ENCODE measurements at regions not wholly inside any gene's neighbourhood (a gene's known extent, or its start where the extent isn't known, plus 50 kb on each side); places are given as distances from the start of the nearest gene placed in this dataset.

DNA sequence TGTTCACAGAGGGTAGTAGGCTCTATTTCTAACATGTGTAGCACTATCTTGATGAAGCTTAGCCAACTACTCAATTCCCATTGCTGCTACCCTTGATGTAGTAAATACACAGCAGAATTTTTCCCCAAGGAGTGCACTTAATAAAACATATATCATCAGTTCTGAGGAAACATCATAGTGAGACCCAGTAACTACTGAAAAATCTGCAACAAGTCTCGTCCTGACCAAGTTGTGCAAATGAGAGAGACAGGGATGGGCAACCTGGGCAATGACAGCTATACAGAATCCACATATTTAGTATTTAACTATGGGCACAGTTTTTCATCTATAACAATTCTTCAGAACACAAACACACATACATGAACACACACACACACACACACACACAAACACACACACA, 1073.8 kb upstream of the SORCS1 start:
- DNase-seq (ENCODE audit: low read depth in 1 of 2, low spot score in 1 of 2) (no peak), FAIRE-seq (no peak), ATAC-seq (no peak)
- H3K4me2 ChIP-seq = no peak overlapping the region
- TF ChIP-seq FOSL2 (IDR thresholded peaks at IDR 0.05) = no peak
- no peak for TF ChIP-seq FOSL2 (CRISPR knock-in tag; IDR thresholded peaks at IDR 0.05)
- TF ChIP-seq, protein P1, sequence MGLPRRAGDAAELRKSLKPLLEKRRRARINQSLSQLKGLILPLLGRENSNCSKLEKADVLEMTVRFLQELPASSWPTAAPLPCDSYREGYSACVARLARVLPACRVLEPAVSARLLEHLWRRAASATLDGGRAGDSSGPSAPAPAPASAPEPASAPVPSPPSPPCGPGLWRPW (IDR thresholded peaks at IDR 0.05) = no peak
- TF ChIP-seq, protein P2, sequence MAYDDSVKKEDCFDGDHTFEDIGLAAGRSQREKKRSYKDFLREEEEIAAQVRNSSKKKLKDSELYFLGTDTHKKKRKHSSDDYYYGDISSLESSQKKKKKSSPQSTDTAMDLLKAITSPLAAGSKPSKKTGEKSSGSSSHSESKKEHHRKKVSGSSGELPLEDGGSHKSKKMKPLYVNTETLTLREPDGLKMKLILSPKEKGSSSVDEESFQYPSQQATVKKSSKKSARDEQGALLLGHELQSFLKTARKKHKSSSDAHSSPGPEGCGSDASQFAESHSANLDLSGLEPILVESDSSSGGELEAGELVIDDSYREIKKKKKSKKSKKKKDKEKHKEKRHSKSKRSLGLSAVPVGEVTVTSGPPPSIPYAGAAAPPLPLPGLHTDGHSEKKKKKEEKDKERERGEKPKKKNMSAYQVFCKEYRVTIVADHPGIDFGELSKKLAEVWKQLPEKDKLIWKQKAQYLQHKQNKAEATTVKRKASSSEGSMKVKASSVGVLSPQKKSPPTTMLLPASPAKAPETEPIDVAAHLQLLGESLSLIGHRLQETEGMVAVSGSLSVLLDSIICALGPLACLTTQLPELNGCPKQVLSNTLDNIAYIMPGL (CRISPR knock-in tag; IDR thresholded peaks at IDR 0.05; ENCODE audit: borderline replicate concordance) = no peak
- TF ChIP-seq RFX5 (IDR thresholded peaks at IDR 0.05) = no peak
- TF ChIP-seq FOXS1 (CRISPR knock-in tag; IDR thresholded peaks at IDR 0.05) = no peak
- no peak for TF ChIP-seq HOXA7 (CRISPR knock-in tag; IDR thresholded peaks at IDR 0.05)
- TF ChIP-seq, protein P3, sequence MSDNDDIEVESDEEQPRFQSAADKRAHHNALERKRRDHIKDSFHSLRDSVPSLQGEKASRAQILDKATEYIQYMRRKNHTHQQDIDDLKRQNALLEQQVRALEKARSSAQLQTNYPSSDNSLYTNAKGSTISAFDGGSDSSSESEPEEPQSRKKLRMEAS (IDR thresholded peaks at IDR 0.05) = no peak
- TF ChIP-seq CEBPB (IDR thresholded peaks at IDR 0.05) = no peak
- no peak for TF ChIP-seq NPAS2 (CRISPR knock-in tag; IDR thresholded peaks at IDR 0.05; ENCODE audit: borderline replicate concordance)
- no peak for TF ChIP-seq GATA3 (IDR thresholded peaks at IDR 0.05; ENCODE audit: borderline replicate concordance)
- no peak for TF ChIP-seq ESRRA (IDR thresholded peaks at IDR 0.05; ENCODE audit: borderline replicate concordance, low read length)
- no peak for TF ChIP-seq EP300 (IDR thresholded peaks at IDR 0.05)
- no peak for TF ChIP-seq TFCP2L1 (CRISPR knock-in tag; IDR thresholded peaks at IDR 0.05)
- TF ChIP-seq HOXB5 (CRISPR knock-in tag; IDR thresholded peaks at IDR 0.05) = no peak
- TF ChIP-seq RARB (CRISPR knock-in tag; IDR thresholded peaks at IDR 0.05) = no peak
- ChIA-PET POLR2A (no interaction called here), CTCF (no interaction called here)
- H3K4me1 ChIP-seq = no peaks in the 10 kb centered on the region
- H3K9me3 ChIP-seq = no peaks in the 10 kb centered on the region
- 0% methylated on average over 1 of the region's 1 CpG for WGBS (ENCODE audit: missing lambda C conversion rate)
- no peak overlapping the region for H3K27ac ChIP-seq
- H3K4me3 ChIP-seq = no peak overlapping the region

DNA sequence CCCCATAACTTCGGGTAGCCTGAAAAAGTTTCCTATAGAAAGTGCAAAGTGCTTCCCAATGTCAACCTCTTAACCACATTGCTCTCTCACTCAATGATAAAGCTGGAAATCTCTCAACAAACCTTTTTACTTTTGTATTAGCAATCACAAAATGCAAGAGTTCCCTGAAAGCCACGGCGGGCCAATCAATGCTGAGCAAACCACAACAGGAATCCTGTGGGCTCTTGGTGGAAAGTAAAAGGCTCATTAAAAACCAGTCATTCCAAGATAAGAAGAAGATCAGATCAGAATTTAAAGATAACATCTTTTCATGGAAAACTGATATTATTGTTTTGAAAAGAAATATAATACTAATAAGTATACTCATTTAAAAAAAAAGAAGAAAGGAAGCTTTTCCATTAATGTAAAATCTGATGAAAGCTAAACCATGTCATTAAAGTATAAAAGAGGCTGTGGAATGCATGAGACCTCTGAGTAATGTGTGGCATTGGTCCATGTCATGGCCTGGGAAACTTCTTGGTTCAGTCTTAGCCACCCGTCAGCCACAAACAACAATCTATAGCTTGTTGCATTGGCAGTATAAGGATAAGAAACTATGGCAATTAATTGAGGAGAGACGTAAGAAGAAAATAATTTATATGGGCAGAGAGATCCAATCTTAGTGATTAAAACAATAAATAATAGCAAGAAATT, 1066.1 kb upstream of the SORCS1 start:
- 9% methylated on average over 5 of the region's 5 CpGs for WGBS (ENCODE audit: missing lambda C conversion rate)
- FAIRE-seq (no peak), DNase-seq (ENCODE audit: low read depth in 1 of 2, low spot score in 1 of 2) (no peak), ATAC-seq (no peak)
- POLR2A ChIA-PET = no interaction called here
- no peaks in the 10 kb centered on the region for H3K4me1 ChIP-seq
- H3K4me3 ChIP-seq = no peak overlapping the region
- CTCF ChIA-PET = no interaction called here
- H3K27ac ChIP-seq = no peak overlapping the region
- TF ChIP-seq, protein P4, sequence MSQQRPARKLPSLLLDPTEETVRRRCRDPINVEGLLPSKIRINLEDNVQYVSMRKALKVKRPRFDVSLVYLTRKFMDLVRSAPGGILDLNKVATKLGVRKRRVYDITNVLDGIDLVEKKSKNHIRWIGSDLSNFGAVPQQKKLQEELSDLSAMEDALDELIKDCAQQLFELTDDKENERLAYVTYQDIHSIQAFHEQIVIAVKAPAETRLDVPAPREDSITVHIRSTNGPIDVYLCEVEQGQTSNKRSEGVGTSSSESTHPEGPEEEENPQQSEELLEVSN (IDR thresholded peaks at IDR 0.05; ENCODE audit: borderline replicate concordance, low read depth) = no peak
- TF ChIP-seq NPAS2 (CRISPR knock-in tag; IDR thresholded peaks at IDR 0.05; ENCODE audit: borderline replicate concordance) (no peak), HEYL (CRISPR knock-in tag; IDR thresholded peaks at IDR 0.05) (no peak), PHF8 (IDR thresholded peaks at IDR 0.05; ENCODE audit: borderline replicate concordance, low read depth) (no peak), RARB (CRISPR knock-in tag; IDR thresholded peaks at IDR 0.05) (no peak), MAZ (IDR thresholded peaks at IDR 0.05; ENCODE audit: borderline replicate concordance, low read depth, low read length) (no peak), NR3C1 (IDR thresholded peaks at IDR 0.05) (no peak), ZSCAN20 (CRISPR knock-in tag; IDR thresholded peaks at IDR 0.05) (no peak), FOSL2 (IDR thresholded peaks at IDR 0.05) (no peak), FOSL2 (CRISPR knock-in tag; IDR thresholded peaks at IDR 0.05) (no peak), CHD4 (IDR thresholded peaks at IDR 0.05; ENCODE audit: borderline replicate concordance) (no peak), CEBPB (IDR thresholded peaks at IDR 0.05) (no peak), HOXB13 (CRISPR knock-in tag; IDR thresholded peaks at IDR 0.05; ENCODE audit: low read depth) (no peak), ESRRA (IDR thresholded peaks at IDR 0.05; ENCODE audit: borderline replicate concordance, low read length) (no peak), ZC3H11A (IDR thresholded peaks at IDR 0.05) (no peak), TFCP2L1 (CRISPR knock-in tag; IDR thresholded peaks at IDR 0.05) (no peak), CBX2 (IDR thresholded peaks at IDR 0.05; ENCODE audit: borderline replicate concordance, low read depth) (no peak), NFE2L2 (conservative IDR thresholded peaks at IDR 0.05; ENCODE audit: low read length) (no peak)
- TF ChIP-seq, protein P5, sequence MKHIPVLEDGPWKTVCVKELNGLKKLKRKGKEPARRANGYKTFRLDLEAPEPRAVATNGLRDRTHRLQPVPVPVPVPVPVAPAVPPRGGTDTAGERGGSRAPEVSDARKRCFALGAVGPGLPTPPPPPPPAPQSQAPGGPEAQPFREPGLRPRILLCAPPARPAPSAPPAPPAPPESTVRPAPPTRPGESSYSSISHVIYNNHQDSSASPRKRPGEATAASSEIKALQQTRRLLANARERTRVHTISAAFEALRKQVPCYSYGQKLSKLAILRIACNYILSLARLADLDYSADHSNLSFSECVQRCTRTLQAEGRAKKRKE (CRISPR knock-in tag; IDR thresholded peaks at IDR 0.05; ENCODE audit: low read depth) = no peak
- TF ChIP-seq, protein P3 (IDR thresholded peaks at IDR 0.05) = no peak
- H3K9me3 ChIP-seq = no peaks in the 10 kb centered on the region
- H3K4me2 ChIP-seq = no peak overlapping the region
